Activated CD8-positive, alpha-beta memory T cell treated with anti-CD3 and anti-CD28 coated beads for 48 hours (primary cell): ENCODE measurements at regions not wholly inside any gene's neighbourhood (a gene's known extent, or its start where the extent isn't known, plus 50 kb on each side); places are given as distances from the start of the nearest gene placed in this dataset.
A peak's percentile ranks its signal among the peaks of the same experiment; 100 is the strongest.
"Not testable (repeated sequence)": the region's sequence is repeated elsewhere in the genome, so short reads cannot be mapped to it uniquely, and the experiment has no call there.

Source experiments
- DNase-seq, 3 experiments: peaks; one replicate each; pipeline ENCODE4 v3.0.0-alpha.2; 2020; ENCODE audit warnings: low read depth in 2 of 3, low spot score in 2 of 3

- no peak for DNase-seq
Measured at GRCh38 chr12:9340422-9341259, 132.4 kb upstream of the PZP start.

GRCh38 chr12:9337656-9338055 lies 129.5 kb upstream of the PZP start:
- no peak for DNase-seq

- DNase-seq = not testable (repeated sequence)
Measured at GRCh38 chr12:9336375-9337011, 128.3 kb upstream of the PZP start.

- no peak for DNase-seq
Measured at GRCh38 chr12:9335867-9336266, 127.7 kb upstream of the PZP start.

- no peak for DNase-seq
Measured at GRCh38 chr12:9334964-9335363, 126.8 kb upstream of the PZP start.

GRCh38 chr12:9334041-9334692 lies 126.0 kb upstream of the PZP start:
- DNase-seq = no peak

GRCh38 chr12:9333161-9333560 lies 125.0 kb upstream of the PZP start:
- no peak for DNase-seq

GRCh38 chr12:9332564-9332963 lies 124.4 kb upstream of the PZP start:
- no peak for DNase-seq

- DNase-seq = peak; percentile 33 to 51 (median 46)
Measured at GRCh38 chr12:9331218-9331626, 123.0 kb upstream of the PZP start.

GRCh38 chr12:9329019-9329418 lies 120.8 kb upstream of the PZP start:
- DNase-seq = no peak

GRCh38 chr12:9328065-9328464 lies 119.9 kb upstream of the PZP start:
- no peak for DNase-seq

- DNase-seq = no peak
Measured at GRCh38 chr12:9327320-9327719, 119.1 kb upstream of the PZP start.

GRCh38 chr12:9326849-9327248 lies 118.7 kb upstream of the PZP start:
- DNase-seq = not testable (repeated sequence)

- DNase-seq = no peak
Measured at GRCh38 chr12:9326085-9326484, 117.9 kb upstream of the PZP start.

- no peak for DNase-seq
Measured at GRCh38 chr12:9325471-9325870, 117.3 kb upstream of the PZP start.

GRCh38 chr12:9324782-9325181 lies 116.6 kb upstream of the PZP start:
- DNase-seq = no peak

- DNase-seq = no peak
Measured at GRCh38 chr12:9323144-9323681, 115.0 kb upstream of the PZP start.

- no peak for DNase-seq
Measured at GRCh38 chr12:9319842-9320173, 111.6 kb upstream of the PZP start.

GRCh38 chr12:9319044-9319841 lies 111.0 kb upstream of the PZP start:
- DNase-seq = no peak

GRCh38 chr12:9313479-9313878 lies 105.3 kb upstream of the PZP start:
- DNase-seq = not testable (repeated sequence)
